SK-N-SH (cell line): ENCODE measurements at regions not wholly inside any gene's neighbourhood (a gene's known extent, or its start where the extent isn't known, plus 50 kb on each side); places are given as distances from the start of the nearest gene placed in this dataset.

Source experiments
- CTCF ChIA-PET: fragments of 300-600, 350-600 bp; formaldehyde crosslinking; extraction: SDS; loops from one replicate; lab custom pipeline; 2021; lab: Yijun Ruan, JAX
- POLR2A ChIA-PET: fragments of 350-600 bp; sonication (Branson Sonifier 250); formaldehyde crosslinking; extraction: SDS; loops from one replicate; lab custom pipeline; 2020; ENCODE audit warnings: antibody characterized with exemption, inconsistent platforms; lab: Yijun Ruan, JAX
- DNase-seq: peaks from one replicate; pipeline ENCODE4 v3.0.0; 2012
- H2AFZ ChIP-seq: fragments of 200-600 bp; sonication (generic); 2 replicates; pipeline ENCODE4 v1.8.1; 2016; ENCODE audit warnings: antibody characterized with exemption, mild to moderate bottlenecking, low read depth
- H3F3A ChIP-seq: fragments of 200-600 bp; sonication (generic); replicated peaks from 2 replicates; pipeline ENCODE3; 2016; ENCODE audit warnings: antibody characterized with exemption, mild to moderate bottlenecking; ENCODE audit not compliant: insufficient read depth
- H3K27ac ChIP-seq, 2 experiments: fragments of 200-500 bp in 1 of 2; fragments of 200-600 bp in 1 of 2; sonication (Bioruptor generic) in 1 of 2; sonication (generic), shearing (Covaris generic) in 1 of 2; 2 replicates each; pipeline versions ENCODE4 v1.5.1 to v1.6.1; 2014 to 2016; ENCODE audit warnings: low read depth in 2 of 2, inconsistent platforms in 1 of 2, low read length in 1 of 2, mild to moderate bottlenecking in 1 of 2, mixed read lengths in 1 of 2
- H3K27me3 ChIP-seq: fragments of 200-600 bp; sonication (generic), shearing (Covaris generic); 2 replicates; pipeline ENCODE4 v1.6.1; 2016; ENCODE audit warnings: mixed run types; ENCODE audit not compliant: insufficient read depth
- H3K36me3 ChIP-seq, 2 experiments: fragments of 200-500 bp in 1 of 2; fragments of 200-600 bp in 1 of 2; sonication (Bioruptor generic) in 1 of 2; sonication (generic) in 1 of 2; replicated peaks in 1 of 2; 2 replicates each; pipeline versions ENCODE3 to v1.5.1; 2014 to 2016; ENCODE audit warnings: low read length in 1 of 2, mild to moderate bottlenecking in 1 of 2; ENCODE audit not compliant: insufficient read depth in 2 of 2, control insufficient read depth in 1 of 2
- H3K4me1 ChIP-seq, 2 experiments: fragments of 200-500 bp in 1 of 2; fragments of 200-600 bp in 1 of 2; sonication (Bioruptor generic) in 1 of 2; sonication (generic), shearing (Covaris generic) in 1 of 2; 2 replicates each; pipeline versions ENCODE4 v1.5.1 to v1.6.1; 2014 to 2016; ENCODE audit warnings: low read depth in 1 of 2, low read length in 1 of 2, mixed run types in 1 of 2; ENCODE audit not compliant: insufficient read depth in 2 of 2, control insufficient read depth in 1 of 2
- H3K4me2 ChIP-seq: fragments of 200-600 bp; sonication (generic), shearing (Covaris generic); 2 replicates; pipeline ENCODE4 v1.6.1; 2017; ENCODE audit warnings: mixed run types
- H3K4me3 ChIP-seq, 2 experiments: fragments of 200-500 bp in 1 of 2; fragments of 200-600 bp in 1 of 2; sonication (Bioruptor generic) in 1 of 2; sonication (generic), shearing (Covaris generic) in 1 of 2; 2 replicates each; pipeline versions ENCODE4 v1.5.1 to v1.8.1; 2014 to 2016; ENCODE audit warnings: low read depth in 2 of 2, inconsistent platforms in 1 of 2, low read length in 1 of 2, mild to moderate bottlenecking in 1 of 2, mixed read lengths in 1 of 2, moderate library complexity in 1 of 2
- H3K79me2 ChIP-seq: fragments of 200-600 bp; sonication (generic); 2 replicates; pipeline ENCODE4 v1.8.1; 2017; ENCODE audit warnings: mild to moderate bottlenecking; ENCODE audit not compliant: insufficient read depth
- H3K9ac ChIP-seq: fragments of 200-600 bp; sonication (generic); 2 replicates; pipeline ENCODE4 v1.6.1; 2017; ENCODE audit warnings: mixed run types
- H3K9me2 ChIP-seq: fragments of 200-600 bp; sonication (generic); 2 replicates; pipeline ENCODE4 v1.6.1; 2017; ENCODE audit warnings: mixed run types
- H3K9me3 ChIP-seq: fragments of 200-600 bp; sonication (generic); 2 replicates; pipeline ENCODE4 v1.6.1; 2017; ENCODE audit warnings: mixed run types, mild to moderate bottlenecking, moderate library complexity
- H4K20me1 ChIP-seq: fragments of 200-600 bp; sonication (generic); 2 replicates; pipeline ENCODE4 v1.6.1; 2017; ENCODE audit warnings: mild to moderate bottlenecking, mixed run types; ENCODE audit not compliant: insufficient read depth
- CHD2 ChIP-seq: fragments of 150-350 bp; IDR thresholded peaks from 2 replicates; pipeline ENCODE4 v1.6.1; 2018; ENCODE audit warnings: low read length; ENCODE audit not compliant: partially characterized antibody
- CTCF ChIP-seq: fragments of 200-600 bp; sonication (generic); IDR thresholded peaks from 2 replicates; pipeline ENCODE4 v1.6.1; 2017; ENCODE audit warnings: antibody characterized with exemption, mild to moderate bottlenecking, moderate library complexity
- ELF1 ChIP-seq: IDR thresholded peaks from 2 replicates; pipeline ENCODE4 v1.4.0; 2012
- GABPA ChIP-seq: IDR thresholded peaks from 2 replicates; pipeline ENCODE4 v1.4.0; 2012; ENCODE audit warnings: low read depth, mild to moderate bottlenecking
- GATA2 ChIP-seq: sonication (generic); formaldehyde crosslinking; IDR thresholded peaks from 2 replicates; pipeline ENCODE4 v1.5.0; 2020; ENCODE audit warnings: mild to moderate bottlenecking, missing genetic modification reagents
- JUND ChIP-seq: IDR thresholded peaks from 2 replicates; pipeline ENCODE4 v1.4.0; 2012
- MAX ChIP-seq: IDR thresholded peaks from 2 replicates; pipeline ENCODE4 v1.4.0; 2012; ENCODE audit warnings: low read depth
- NFIC ChIP-seq: IDR thresholded peaks from 2 replicates; pipeline ENCODE4 v1.4.0; 2012; ENCODE audit warnings: borderline replicate concordance
- PBX3 ChIP-seq: IDR thresholded peaks from 2 replicates; pipeline ENCODE4; 2012
- POLR2AphosphoS5 ChIP-seq: IDR thresholded peaks from 2 replicates; pipeline ENCODE4 v1.6.1; 2012; ENCODE audit warnings: low read depth, low read length
- RCOR1 ChIP-seq: fragments of 150-350 bp; IDR thresholded peaks from 2 replicates; pipeline ENCODE4 v1.6.1; 2017; ENCODE audit warnings: antibody characterized with exemption, low read length
- REST ChIP-seq: IDR thresholded peaks from 2 replicates; pipeline ENCODE4 v1.6.1; 2012; ENCODE audit warnings: mild to moderate bottlenecking, low read depth, low read length, moderate library complexity
- RFX5 ChIP-seq: IDR thresholded peaks from 2 replicates; pipeline ENCODE4 v1.6.1; 2012; ENCODE audit warnings: mild to moderate bottlenecking, improper control_type of control experiment, low read length
- RXRA ChIP-seq: IDR thresholded peaks from 2 replicates; pipeline ENCODE4 v1.4.0; 2012; ENCODE audit warnings: low read depth, mild to moderate bottlenecking, borderline replicate concordance
- SMC3 ChIP-seq: IDR thresholded peaks from 2 replicates; pipeline ENCODE4 v1.6.1; 2012; ENCODE audit warnings: low read depth, low read length, improper control_type of control experiment
- TEAD4 ChIP-seq: IDR thresholded peaks from 2 replicates; pipeline ENCODE4 v1.4.0; 2012; ENCODE audit warnings: mild to moderate bottlenecking, borderline replicate concordance; ENCODE audit not compliant: insufficient read depth
- USF1 ChIP-seq: IDR thresholded peaks from 2 replicates; pipeline ENCODE4 v1.4.0; 2012; ENCODE audit warnings: low read depth, borderline replicate concordance
- YY1 ChIP-seq: IDR thresholded peaks from 2 replicates; pipeline ENCODE4 v1.4.0; 2012; ENCODE audit warnings: low read depth, mild to moderate bottlenecking
- WGBS: methylation state at CpG from one replicate; pipeline ENCODE4 v1.1.6; 2017; ENCODE audit warnings: low lambda C conversion rate; 5-methylcytosine and 5-hydroxymethylcytosine counted together

- Histone ChIP-seq H3K4me3 (no peak overlapping the region), H3K9me3 (no peaks in the 10 kb centered on the region), H3K27ac (no peak overlapping the region), H3K9ac (no peak overlapping the region), H3K9me2 (no peaks in the 10 kb centered on the region), H3K4me1 (peaks cover 0 to 2% of the 10 kb centered on the region in 2 experiments; a peak in 1 of 4 replicates), H3K27me3 (no peaks in the 10 kb centered on the region), H4K20me1 (no peaks in the 10 kb centered on the region), H3F3A (no peaks in the 10 kb centered on the region), H3K79me2 (no peaks in the 10 kb centered on the region), H3K36me3 (no peaks in the 10 kb centered on the region), H2AFZ (no peak overlapping the region), H3K4me2 (no peak overlapping the region)
- CTCF ChIA-PET: interaction anchor here (0.7 kb wide), 1 partner anchor 874 kb away, joined by 3 read pairs; no protein-coding TSS in a partner anchor
- 52% methylated on average over 5 of the region's 5 CpGs for WGBS
- no peak for DNase-seq
- no peak for TF ChIP-seq SMC3
- no peak for TF ChIP-seq POLR2AphosphoS5
- TF ChIP-seq CTCF: no peak
- no peak for TF ChIP-seq REST
- no peak for TF ChIP-seq PBX3
- no peak for TF ChIP-seq RFX5
- TF ChIP-seq GATA2 (CRISPR knock-in tag): no peak
- no peak for TF ChIP-seq USF1
- no peak for TF ChIP-seq MAX
- no peak for TF ChIP-seq RXRA
- no peak for TF ChIP-seq ELF1
- TF ChIP-seq NFIC: no peak
- no peak for TF ChIP-seq JUND
- TF ChIP-seq TEAD4: no peak
- no peak for TF ChIP-seq YY1
- no peak for TF ChIP-seq RCOR1
- no peak for TF ChIP-seq GABPA
- TF ChIP-seq CHD2: no peak
- POLR2A ChIA-PET: no interaction called here
These were observed 372.4 kb upstream of the SLC8A1 start for GRCh38 chr2:40824278-40824677.
